PC-9 (cell line): ENCODE measurements at regions not wholly inside any gene's neighbourhood (a gene's known extent, or its start where the extent isn't known, plus 50 kb on each side); places are given as distances from the start of the nearest gene placed in this dataset.
A peak's percentile ranks its signal among the peaks of the same experiment; 100 is the strongest.

Source experiments
- BruUV-seq: library from RNA; stranded (reverse); fragments of 400-500 nt; replicated peaks from 2 replicates; lab custom pipeline; 2021; lab: Mats Ljungman, UMichigan
- CTCF ChIA-PET: fragments of 300-600 bp; sonication (Branson Sonifier 250); formaldehyde crosslinking; loops from one replicate; lab custom pipeline; 2022; ENCODE audit warnings: antibody characterized with exemption; lab: Charles Lee
- POLR2A ChIA-PET: fragments of 300-600 bp; sonication (Branson Sonifier 250); formaldehyde crosslinking; loops from one replicate; lab custom pipeline; 2022; ENCODE audit warnings: antibody characterized with exemption; ENCODE audit not compliant: unreplicated experiment; lab: Charles Lee
- DNase-seq, 2 experiments: peaks; one replicate each; pipeline versions ENCODE4 v3.0.0 to v3.0.0-alpha.2; 2015 to 2022; ENCODE audit warnings: mixed read lengths in 1 of 2
- H2AFZ ChIP-seq: fragments of 200-600 bp; sonication (generic); 2 replicates; pipeline ENCODE4 v1.8.1; 2017; ENCODE audit warnings: antibody characterized with exemption
- H3F3A ChIP-seq: fragments of 200-600 bp; sonication (generic); 2 replicates; pipeline ENCODE4 v1.8.1; 2017; ENCODE audit warnings: antibody characterized with exemption, mild to moderate bottlenecking, low read depth; ENCODE audit not compliant: insufficient read depth
- H3K27ac ChIP-seq: fragments of 200-600 bp; sonication (generic); 2 replicates; pipeline ENCODE4 v1.6.1; 2016; ENCODE audit warnings: mixed run types
- H3K27me3 ChIP-seq: fragments of 200-600 bp; sonication (generic); 2 replicates; pipeline ENCODE4 v1.6.1; 2016; ENCODE audit warnings: low read depth, mixed run types; ENCODE audit not compliant: insufficient read depth
- H3K36me3 ChIP-seq: fragments of 200-600 bp; sonication (generic); 2 replicates; pipeline ENCODE4 v1.6.1; 2016; ENCODE audit warnings: low read depth, mixed run types
- H3K4me1 ChIP-seq: fragments of 200-600 bp; sonication (generic); replicated peaks from 2 replicates; pipeline ENCODE4 v1.6.1; 2016; ENCODE audit warnings: mixed run types; ENCODE audit not compliant: insufficient read depth
- H3K4me2 ChIP-seq: fragments of 200-600 bp; sonication (generic); 2 replicates; pipeline ENCODE4 v1.6.1; 2017; ENCODE audit warnings: mixed run types
- H3K4me3 ChIP-seq: fragments of 200-600 bp; sonication (generic); 2 replicates; pipeline ENCODE4 v1.6.1; 2016; ENCODE audit warnings: mixed run types
- H3K79me2 ChIP-seq: fragments of 200-600 bp; sonication (generic); 2 replicates; pipeline ENCODE4 v1.6.1; 2017; ENCODE audit warnings: low read depth, mixed run types
- H3K9me2 ChIP-seq: fragments of 200-600 bp; sonication (generic); 2 replicates; pipeline ENCODE4 v1.8.1; 2017; ENCODE audit warnings: mild to moderate bottlenecking; ENCODE audit not compliant: insufficient read depth
- H3K9me3 ChIP-seq: fragments of 200-600 bp; sonication (generic); 2 replicates; pipeline ENCODE4 v1.8.1; 2016; ENCODE audit warnings: low read depth; ENCODE audit not compliant: insufficient read depth
- H4K20me1 ChIP-seq: fragments of 200-600 bp; sonication (generic); 2 replicates; pipeline ENCODE4 v1.8.1; 2017; ENCODE audit not compliant: insufficient read depth
- CTCF ChIP-seq: fragments of 200-600 bp; sonication (generic); conservative IDR thresholded peaks from 2 replicates; pipeline ENCODE4 v1.6.1; 2017; ENCODE audit warnings: mixed run types, antibody characterized with exemption, mild to moderate bottlenecking, moderate library complexity
- EZH2 ChIP-seq: fragments of 200-600 bp; sonication (generic); IDR thresholded peaks from 2 replicates; pipeline ENCODE4 v1.8.0; 2017; ENCODE audit warnings: antibody characterized with exemption, low read depth
- intact Hi-C: fragments of 100-400 bp; cut with micrococcal nuclease; formaldehyde crosslinking; loops from one replicate; pipeline ENCODE4 v1.10.0; 2022; ENCODE audit not compliant: unreplicated experiment

- intact Hi-C loops: no loop called here
- Histone ChIP-seq H3K9me3 (no peaks in the 10 kb centered on the region), H3K79me2 (no peaks in the 10 kb centered on the region), H4K20me1 (no peaks in the 10 kb centered on the region), H3K4me1 (no peaks in the 10 kb centered on the region), H3K27ac (no peak overlapping the region), H3K4me2 (no peak overlapping the region), H3K9me2 (no peaks in the 10 kb centered on the region), H3K27me3 (0 out of 2 replicates have a peak, but pooled peaks cover 8% of the 10 kb centered on the region), H2AFZ (no peak overlapping the region), H3K4me3 (no peak overlapping the region), H3F3A (no peaks in the 10 kb centered on the region), H3K36me3 (no peaks in the 10 kb centered on the region)
- no TSS peak for BruUV-seq
- DNase-seq: no peak
- TF ChIP-seq EZH2: no peak
- peak; percentile 69 for TF ChIP-seq CTCF
- POLR2A ChIA-PET: no interaction called here
- CTCF ChIA-PET: no interaction called here
Observed at GRCh38 chr16:77599793-77600415, 122.4 kb upstream of the NUDT7 start.

GRCh38 chr16:77600555-77600954 lies 121.8 kb upstream of the NUDT7 start:
- Histone ChIP-seq H3K27me3 (0 out of 2 replicates have a peak, but pooled peaks cover 8% of the 10 kb centered on the region), H3K4me3 (no peak overlapping the region), H3K9me2 (no peaks in the 10 kb centered on the region), H3K79me2 (no peaks in the 10 kb centered on the region), H4K20me1 (no peaks in the 10 kb centered on the region), H3K9me3 (no peaks in the 10 kb centered on the region), H3F3A (no peaks in the 10 kb centered on the region), H2AFZ (no peak overlapping the region), H3K4me1 (no peaks in the 10 kb centered on the region), H3K4me2 (no peak overlapping the region), H3K36me3 (no peaks in the 10 kb centered on the region), H3K27ac (no peak overlapping the region)
- TF ChIP-seq EZH2 (no peak), CTCF (no peak)
- intact Hi-C loops: no loop called here
- DNase-seq: no peak
- ChIA-PET POLR2A (no interaction called here), CTCF (no interaction called here)
- no TSS peak for BruUV-seq

- DNase-seq: no peak
- H3K4me1 ChIP-seq: no peaks in the 10 kb centered on the region
- H4K20me1 ChIP-seq: no peaks in the 10 kb centered on the region
- 0 out of 2 replicates have a peak, but pooled peaks cover 8% of the 10 kb centered on the region for H3K27me3 ChIP-seq
- no TSS peak for BruUV-seq
- TF ChIP-seq EZH2 (no peak), CTCF (no peak)
- no peaks in the 10 kb centered on the region for H3K79me2 ChIP-seq
- no peak overlapping the region for H3K4me2 ChIP-seq
- H3K9me2 ChIP-seq: no peaks in the 10 kb centered on the region
- CTCF ChIA-PET: no interaction called here
- POLR2A ChIA-PET: no interaction called here
- no peak overlapping the region for H2AFZ ChIP-seq
- H3K9me3 ChIP-seq: no peaks in the 10 kb centered on the region
- H3K4me3 ChIP-seq: no peak overlapping the region
- H3K27ac ChIP-seq: no peak overlapping the region
- no peaks in the 10 kb centered on the region for H3F3A ChIP-seq
- H3K36me3 ChIP-seq: no peaks in the 10 kb centered on the region
- intact Hi-C loops: no loop called here
Observed at GRCh38 chr16:77603656-77604055, 118.7 kb upstream of the NUDT7 start.
